HUES6 (cell line): ENCODE measurements at regions not wholly inside any gene's neighbourhood (a gene's known extent, or its start where the extent isn't known, plus 50 kb on each side); places are given as distances from the start of the nearest gene placed in this dataset.
"Not testable (repeated sequence)": the region's sequence is repeated elsewhere in the genome, so short reads cannot be mapped to it uniquely, and the experiment has no call there.

Source experiments
- H3K27ac ChIP-seq: 2 replicates; pipeline ENCODE4 v1.7.0; 2013; ENCODE audit warnings: low read depth, mild to moderate bottlenecking, low read length, inconsistent platforms
- H3K27me3 ChIP-seq: 2 replicates; pipeline ENCODE4 v1.6.1; 2013; ENCODE audit warnings: low read length; ENCODE audit not compliant: control insufficient read depth, insufficient read depth
- H3K36me3 ChIP-seq: 2 replicates; pipeline ENCODE4 v1.6.1; 2013; ENCODE audit warnings: low read length; ENCODE audit not compliant: control insufficient read depth, insufficient read depth
- H3K4me1 ChIP-seq: 2 replicates; pipeline ENCODE4 v1.6.1; 2013; ENCODE audit warnings: low read length; ENCODE audit not compliant: control insufficient read depth, insufficient read depth
- H3K4me3 ChIP-seq: 2 replicates; pipeline ENCODE4 v1.5.1; 2013; ENCODE audit warnings: low read depth, low read length
- H3K9ac ChIP-seq: one replicate; pipeline ENCODE4 v1.6.1; 2013; ENCODE audit warnings: mild to moderate bottlenecking, low read length
- H3K9me3 ChIP-seq: 2 replicates; pipeline ENCODE4 v1.6.1; 2013; ENCODE audit warnings: low read depth, low read length; ENCODE audit not compliant: control insufficient read depth, insufficient read depth

- Histone ChIP-seq H3K36me3 (no peaks in the 10 kb centered on the region), H3K4me1 (no peaks in the 10 kb centered on the region), H3K4me3 (no peak overlapping the region; the same call in 1 of the 2 replicates), H3K27me3 (no peaks in the 10 kb centered on the region), H3K27ac (no peak overlapping the region), H3K9ac (no peak overlapping the region), H3K9me3 (peaks cover 44% of the 10 kb centered on the region)
Observed at GRCh38 chr21:9838738-9839642, 682.4 kb upstream of the TPTE start.

- not testable (repeated sequence) for H3K36me3 ChIP-seq, H3K27ac ChIP-seq, H3K27me3 ChIP-seq, H3K9ac ChIP-seq, H3K4me1 ChIP-seq, H3K4me3 ChIP-seq
- peaks cover 58% of the 10 kb centered on the region for H3K9me3 ChIP-seq
Observed at GRCh38 chr21:9844106-9844505, 677.3 kb upstream of the TPTE start.

DNA sequence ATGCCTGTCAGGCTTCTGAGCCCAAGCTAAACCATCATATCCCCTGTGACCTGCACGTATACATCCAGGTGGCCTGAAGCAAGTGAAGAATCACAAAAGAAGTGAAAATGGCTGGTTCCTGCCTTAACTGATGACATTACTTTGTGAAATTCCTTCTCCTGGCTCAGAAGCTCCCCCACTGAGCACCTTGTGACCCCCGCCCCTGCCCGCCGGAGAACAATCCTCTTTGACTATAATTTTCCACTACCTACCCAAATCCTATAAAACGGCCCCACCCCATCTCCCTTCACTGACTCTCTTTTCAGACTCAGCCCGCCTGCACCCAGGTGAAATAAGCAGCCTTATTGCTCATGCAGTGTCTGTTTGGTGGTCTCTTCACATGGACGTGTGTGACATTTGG lies 673.9 kb upstream of the TPTE start:
- not testable (repeated sequence) for H3K4me3 ChIP-seq, H3K4me1 ChIP-seq, H3K27ac ChIP-seq, H3K9ac ChIP-seq, H3K36me3 ChIP-seq, H3K27me3 ChIP-seq
- peaks cover 69% of the 10 kb centered on the region for H3K9me3 ChIP-seq

DNA sequence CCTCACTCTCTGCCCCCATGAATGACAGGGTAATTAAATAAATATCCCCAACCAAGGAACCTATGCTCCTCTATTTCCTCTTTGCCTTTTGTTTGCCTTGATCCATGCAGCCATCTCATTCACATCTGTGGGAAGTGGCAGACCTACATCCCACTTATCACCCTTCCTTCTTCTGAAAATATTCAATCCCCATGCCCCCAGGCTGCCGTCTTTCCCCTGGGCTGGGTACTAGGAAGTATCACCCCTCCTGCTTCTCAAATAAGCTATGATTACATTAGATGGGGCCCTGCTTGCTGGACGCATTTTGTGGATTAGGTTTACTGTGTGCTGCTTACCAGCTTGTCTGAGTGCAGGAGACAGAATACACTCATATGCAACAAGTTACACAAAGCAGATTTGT lies 670.2 kb upstream of the TPTE start:
- peaks cover 52% of the 10 kb centered on the region for H3K9me3 ChIP-seq
- H3K27ac ChIP-seq, H3K4me1 ChIP-seq, H3K27me3 ChIP-seq, H3K9ac ChIP-seq, H3K36me3 ChIP-seq, H3K4me3 ChIP-seq: not testable (repeated sequence)

DNA sequence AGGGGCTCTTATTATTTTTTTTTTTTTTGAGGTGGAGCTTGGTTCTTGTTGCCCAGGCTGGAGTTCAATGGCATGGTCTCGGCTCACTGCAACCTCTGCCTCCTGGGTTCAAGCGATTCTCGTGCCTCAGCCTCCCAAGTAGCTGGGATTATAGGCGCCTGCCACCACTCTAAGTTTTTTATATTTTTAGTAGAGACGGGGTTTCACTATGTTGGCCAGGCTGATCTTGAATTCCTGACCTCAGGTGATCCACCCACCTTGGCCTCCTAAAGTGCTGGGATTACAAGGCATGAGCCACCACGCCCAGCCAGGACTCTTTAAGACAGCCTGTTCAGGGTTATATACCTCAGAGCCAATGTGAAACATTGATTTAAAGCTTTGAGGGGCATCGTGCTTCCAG lies 669.7 kb upstream of the TPTE start:
- peaks cover 49% of the 10 kb centered on the region for H3K9me3 ChIP-seq
- not testable (repeated sequence) for H3K4me1 ChIP-seq

DNA sequence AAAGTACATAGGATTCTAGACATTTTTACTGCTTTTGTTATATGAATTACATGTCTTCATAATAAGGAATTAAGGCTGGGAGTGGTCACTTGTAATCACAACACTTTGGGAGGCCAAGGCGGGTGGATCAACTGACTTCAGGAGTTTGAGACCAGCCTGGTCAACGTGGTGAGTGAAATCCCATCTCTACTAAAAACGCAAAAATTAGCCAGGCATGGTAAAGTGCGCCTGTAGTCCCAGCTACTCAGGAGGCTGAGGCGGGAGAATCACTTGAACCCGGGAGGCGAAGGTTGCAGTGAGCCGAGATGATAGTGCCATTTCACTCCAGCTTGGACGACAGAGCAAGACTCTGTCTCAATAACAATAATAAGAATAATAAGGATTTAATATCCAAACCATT lies 663.8 kb upstream of the TPTE start:
- not testable (repeated sequence) for H3K4me1 ChIP-seq, H3K27ac ChIP-seq, H3K27me3 ChIP-seq, H3K4me3 ChIP-seq, H3K9ac ChIP-seq, H3K36me3 ChIP-seq
- peaks cover 30% of the 10 kb centered on the region for H3K9me3 ChIP-seq

More for the DNA sequence above, 669.7 kb upstream of the TPTE start:
- not testable (repeated sequence) for H3K27me3 ChIP-seq, H3K9ac ChIP-seq, H3K4me3 ChIP-seq, H3K36me3 ChIP-seq, H3K27ac ChIP-seq

DNA sequence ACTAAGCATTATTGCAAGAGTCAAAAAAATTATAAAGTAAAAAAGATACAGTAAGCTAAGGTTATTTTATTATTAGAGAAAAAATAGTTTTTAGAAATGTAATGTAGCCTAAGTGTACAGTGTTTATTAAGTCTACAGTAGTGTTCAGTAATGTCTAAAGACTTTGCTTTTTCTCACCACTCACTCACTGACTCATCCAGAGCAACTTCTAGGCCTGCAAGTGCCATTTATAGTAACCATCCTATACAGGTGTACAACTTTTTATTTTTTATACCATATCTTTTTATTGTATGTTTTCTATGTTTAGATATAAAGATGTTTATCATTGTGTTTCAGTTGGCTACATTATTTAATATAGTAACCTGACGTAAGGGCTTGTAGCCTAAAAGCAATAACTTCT lies 661.5 kb upstream of the TPTE start:
- not testable (repeated sequence) for H3K9ac ChIP-seq, H3K27ac ChIP-seq, H3K4me3 ChIP-seq, H3K27me3 ChIP-seq, H3K36me3 ChIP-seq, H3K4me1 ChIP-seq
- peaks cover 44% of the 10 kb centered on the region for H3K9me3 ChIP-seq

DNA sequence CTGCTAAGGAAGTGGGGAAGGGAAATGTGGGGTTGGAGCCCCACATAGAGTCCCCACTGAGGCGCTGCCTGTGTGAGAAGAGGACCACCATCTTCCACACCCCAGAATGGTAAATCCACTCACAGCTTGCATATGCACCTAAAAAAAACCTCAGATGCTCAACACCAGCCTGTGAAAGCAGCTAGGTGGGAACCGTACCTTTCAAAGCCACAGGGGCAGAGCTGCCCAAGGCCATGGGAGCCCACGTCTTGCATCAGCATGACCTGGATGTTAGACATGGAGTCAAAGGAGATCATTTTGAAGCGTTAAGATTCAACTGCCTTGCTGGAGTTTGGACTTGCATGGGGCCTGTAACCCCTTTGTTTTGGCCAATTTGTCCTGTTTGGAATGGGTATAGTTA lies 658.9 kb upstream of the TPTE start:
- not testable (repeated sequence) for H3K36me3 ChIP-seq, H3K9ac ChIP-seq, H3K4me1 ChIP-seq, H3K27me3 ChIP-seq, H3K27ac ChIP-seq, H3K4me3 ChIP-seq
- H3K9me3 ChIP-seq, result peaks cover 49% of the 10 kb centered on the region

- not testable (repeated sequence) for H3K4me3 ChIP-seq, H3K4me1 ChIP-seq, H3K9ac ChIP-seq, H3K36me3 ChIP-seq, H3K27ac ChIP-seq, H3K27me3 ChIP-seq
- H3K9me3 ChIP-seq, result peaks cover 52% of the 10 kb centered on the region
Observed at GRCh38 chr21:9867815-9868214, 653.6 kb upstream of the TPTE start.

- H3K4me3 ChIP-seq, H3K9ac ChIP-seq, H3K4me1 ChIP-seq, H3K36me3 ChIP-seq, H3K27ac ChIP-seq, H3K27me3 ChIP-seq: not testable (repeated sequence)
- H3K9me3 ChIP-seq, result peaks cover 53% of the 10 kb centered on the region
Observed at GRCh38 chr21:9873096-9873495, 648.3 kb upstream of the TPTE start.

DNA sequence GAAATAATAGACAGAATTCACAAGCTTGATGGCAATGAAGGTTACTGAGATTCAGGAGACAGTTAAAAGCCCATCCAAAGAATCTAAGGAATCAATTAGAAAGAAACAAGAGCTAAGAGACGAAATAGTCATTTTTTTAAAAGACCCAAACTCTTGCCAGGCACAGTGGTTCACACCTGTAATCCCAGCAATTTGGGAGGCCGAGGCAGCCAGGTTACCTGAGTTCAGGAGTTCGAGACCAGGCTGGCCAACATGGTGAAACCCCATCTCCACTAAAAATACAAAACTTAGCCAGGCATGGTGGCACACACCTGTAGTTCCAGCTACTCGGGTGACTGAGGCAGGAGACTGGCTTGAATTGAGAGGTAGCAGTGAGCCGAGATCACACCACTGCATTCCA lies 647.2 kb upstream of the TPTE start:
- not testable (repeated sequence) for H3K27me3 ChIP-seq, H3K4me3 ChIP-seq, H3K4me1 ChIP-seq, H3K9ac ChIP-seq, H3K27ac ChIP-seq, H3K36me3 ChIP-seq
- peaks cover 51% of the 10 kb centered on the region for H3K9me3 ChIP-seq
